Astrocyte of the spinal cord (primary cell): ENCODE measurements at regions not wholly inside any gene's neighbourhood (a gene's known extent, or its start where the extent isn't known, plus 50 kb on each side); places are given as distances from the start of the nearest gene placed in this dataset.

ENCODE experiments used
- DNase-seq: peaks from one replicate; pipeline ENCODE4 v3.0.0; 2011; ENCODE audit warnings: low read depth, low spot score
- H3K4me3 ChIP-seq: 2 replicates; pipeline ENCODE4 v1.5.1; 2011; ENCODE audit warnings: low read depth, mild to moderate bottlenecking, low read length, moderate library complexity
- CTCF ChIP-seq: IDR thresholded peaks from 2 replicates; pipeline ENCODE4 v1.5.1; 2012; ENCODE audit warnings: low read depth, mild to moderate bottlenecking, low read length, inconsistent platforms
- in situ Hi-C: cut with HindIII; loops from 2 replicates; pipeline ENCODE4 v1.10.0; 2017; ENCODE audit warnings: low sequenced_read_pairs

GRCh38 chr6:54775576-54775975, 71.0 kb upstream of the FAM83B start:
- H3K4me3 ChIP-seq, result no peak overlapping the region
- in situ Hi-C loops, result no loop called here
- DNase-seq, result no peak
- TF ChIP-seq CTCF, result no peak

DNA sequence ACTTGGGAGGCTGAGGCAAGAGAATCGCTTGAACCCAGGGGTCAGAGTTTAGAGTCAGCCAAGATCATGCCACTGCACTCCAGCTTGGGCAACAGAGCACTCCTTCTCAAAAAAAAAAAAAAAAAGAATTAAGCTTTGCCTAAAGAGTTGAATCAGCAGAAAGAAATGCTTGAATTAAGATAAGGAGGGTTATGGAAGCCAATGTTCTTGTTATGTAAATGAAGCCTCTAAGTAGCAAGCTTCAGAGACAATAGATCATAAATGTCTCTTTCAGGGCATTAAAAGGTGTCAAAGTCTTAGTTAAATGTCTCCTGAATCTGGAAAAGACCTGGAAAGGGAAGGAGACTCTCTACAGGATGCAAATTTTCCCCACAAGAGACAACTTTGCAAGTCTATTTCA, 69.7 kb upstream of the FAM83B start:
- H3K4me3 ChIP-seq, result no peak overlapping the region
- no peak for DNase-seq
- no peak for TF ChIP-seq CTCF
- in situ Hi-C loops, result no loop called here

- in situ Hi-C loops, result no loop called here
- H3K4me3 ChIP-seq, result no peak overlapping the region
- TF ChIP-seq CTCF, result no peak
- no peak for DNase-seq
Measured at GRCh38 chr6:54778731-54779130, 67.8 kb upstream of the FAM83B start.

GRCh38 chr6:54784011-54784410, 62.6 kb upstream of the FAM83B start:
- H3K4me3 ChIP-seq, result no peak overlapping the region
- DNase-seq, result no peak
- no peak for TF ChIP-seq CTCF
- in situ Hi-C loops, result no loop called here

GRCh38 chr6:54786154-54786553, 60.4 kb upstream of the FAM83B start:
- in situ Hi-C loops, result no loop called here
- DNase-seq, result no peak
- TF ChIP-seq CTCF, result no peak
- no peak overlapping the region for H3K4me3 ChIP-seq

GRCh38 chr6:54787825-54788224, 58.7 kb upstream of the FAM83B start:
- H3K4me3 ChIP-seq, result no peak overlapping the region
- in situ Hi-C loops, result no loop called here
- TF ChIP-seq CTCF, result no peak
- DNase-seq, result no peak
